SK-MEL-5 (cell line): ENCODE measurements at regions not wholly inside any gene's neighbourhood (a gene's known extent, or its start where the extent isn't known, plus 50 kb on each side); places are given as distances from the start of the nearest gene placed in this dataset.

Experiments used
- DNase-seq: peaks from one replicate; pipeline ENCODE4 v3.0.0-alpha.2; 2016; ENCODE audit warnings: low read depth, low spot score
- in situ Hi-C: cut with HindIII; loops from 2 replicates; pipeline ENCODE4 v1.10.0; 2016; ENCODE audit warnings: low sequenced_read_pairs, high pct_unique_total_duplicates, low pct_unique_long_range_greater_than_20kb

DNA sequence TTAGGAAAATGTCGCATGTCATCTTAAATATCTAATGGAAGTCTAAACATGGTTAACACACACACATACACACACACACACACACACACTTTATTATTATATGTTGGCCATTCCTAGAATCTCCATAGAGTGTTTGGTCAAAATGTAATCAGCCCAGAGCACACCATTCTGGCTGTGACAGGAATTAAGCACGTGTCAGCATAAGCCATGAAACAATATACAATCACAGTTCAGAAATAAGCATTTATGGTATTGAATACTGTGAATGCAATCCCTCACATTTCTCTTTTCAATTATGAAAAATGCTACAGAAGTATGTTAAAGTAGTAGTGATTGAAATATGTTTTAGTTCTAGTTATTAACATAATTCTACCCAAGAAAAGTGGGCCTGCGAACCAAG lies 611.6 kb downstream of the PRELID2 start:
- DNase-seq, result no peak
- in situ Hi-C loops, result no loop called here

- DNase-seq, result no peak
- in situ Hi-C loops, result no loop called here
These were observed 612.5 kb downstream of the PRELID2 start for GRCh38 chr5:145222622-145223021.

- in situ Hi-C loops, result no loop called here
- no peak for DNase-seq
These were observed 613.7 kb downstream of the PRELID2 start for GRCh38 chr5:145221416-145221815.

GRCh38 chr5:145220481-145220880 lies 614.7 kb downstream of the PRELID2 start:
- in situ Hi-C loops, result no loop called here
- DNase-seq, result no peak

- in situ Hi-C loops, result no loop called here
- DNase-seq, result no peak
These were observed 616.2 kb downstream of the PRELID2 start for GRCh38 chr5:145218982-145219381.

DNA sequence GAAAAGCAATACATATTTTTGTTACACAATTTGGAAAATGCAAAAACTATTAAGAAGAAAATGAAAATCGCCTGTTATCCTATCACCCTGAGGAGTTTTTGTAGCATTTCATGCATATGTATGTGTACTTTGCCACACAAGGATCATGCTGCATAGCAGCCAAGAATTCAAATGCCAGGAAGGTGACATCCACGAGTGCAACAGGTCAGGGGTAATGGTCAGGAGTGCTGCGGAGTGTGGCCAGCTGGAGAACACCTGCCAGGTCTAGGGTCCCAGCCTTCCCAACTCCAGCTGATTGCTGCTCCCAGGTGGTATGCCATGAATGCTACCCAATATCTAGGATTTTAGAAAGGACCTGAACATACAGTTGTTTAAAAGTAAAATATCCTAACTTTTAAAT lies 617.1 kb downstream of the PRELID2 start:
- DNase-seq, result no peak
- in situ Hi-C loops, result no loop called here

DNA sequence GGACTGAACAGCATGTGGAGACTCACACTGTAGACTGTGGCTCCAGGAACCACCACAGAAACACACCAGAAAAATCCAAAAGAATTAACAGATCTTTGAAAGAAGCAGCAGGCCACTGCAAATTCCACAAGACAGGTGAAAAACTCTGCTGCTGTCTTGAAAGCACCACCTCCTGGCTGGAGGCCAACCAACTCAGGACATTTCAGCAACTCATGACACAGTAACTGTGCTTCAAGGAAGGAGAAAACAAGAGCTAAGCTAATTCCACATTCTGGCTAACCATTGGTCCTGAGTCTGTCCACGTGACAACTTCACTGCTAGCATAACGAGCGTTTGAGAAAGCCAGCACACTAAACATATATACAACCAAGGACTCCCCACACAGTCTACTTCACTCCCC lies 625.1 kb downstream of the PRELID2 start:
- no peak for DNase-seq
- in situ Hi-C loops, result no loop called here

DNA sequence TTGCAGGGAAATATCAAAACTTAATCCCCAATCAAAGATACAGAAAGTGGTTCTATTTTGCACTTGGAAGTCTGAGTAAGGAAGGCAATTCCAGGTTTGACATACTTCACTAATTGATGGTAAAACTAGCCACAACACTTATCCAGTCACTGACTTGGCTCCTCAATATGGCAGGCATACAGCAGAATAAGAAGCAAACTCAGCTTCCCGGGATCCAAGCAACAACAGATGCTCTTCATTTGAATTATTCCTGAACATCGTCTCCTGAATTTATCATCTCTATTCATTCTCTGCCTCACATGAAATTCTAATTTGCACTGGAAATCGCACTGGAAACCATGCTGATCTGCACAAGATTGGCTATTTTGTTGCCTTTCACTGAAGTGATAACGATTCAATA lies 629.6 kb downstream of the PRELID2 start:
- in situ Hi-C loops, result no loop called here
- no peak for DNase-seq

GRCh38 chr5:145204743-145205142 lies 630.4 kb downstream of the PRELID2 start:
- in situ Hi-C loops, result no loop called here
- DNase-seq, result no peak

DNA sequence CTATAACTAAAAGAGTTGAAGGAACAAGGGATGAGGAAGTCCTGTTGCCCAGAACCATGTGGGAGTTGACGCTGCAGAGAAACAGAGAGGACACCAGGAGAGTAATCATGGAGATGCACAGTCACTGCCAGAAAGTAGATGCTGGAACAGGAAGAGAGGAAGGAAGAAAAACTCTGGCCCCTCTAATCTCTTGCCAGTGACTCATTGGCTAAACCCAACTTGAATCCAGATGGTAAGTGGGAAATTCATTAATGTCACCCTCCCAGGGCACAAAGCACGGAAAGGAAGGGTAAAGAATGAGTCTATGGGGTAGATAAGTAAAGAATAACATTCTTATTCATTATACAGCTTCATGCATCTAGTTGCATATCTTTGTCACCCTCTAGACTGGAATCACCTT lies 631.9 kb downstream of the PRELID2 start:
- no peak for DNase-seq
- in situ Hi-C loops, result no loop called here

DNA sequence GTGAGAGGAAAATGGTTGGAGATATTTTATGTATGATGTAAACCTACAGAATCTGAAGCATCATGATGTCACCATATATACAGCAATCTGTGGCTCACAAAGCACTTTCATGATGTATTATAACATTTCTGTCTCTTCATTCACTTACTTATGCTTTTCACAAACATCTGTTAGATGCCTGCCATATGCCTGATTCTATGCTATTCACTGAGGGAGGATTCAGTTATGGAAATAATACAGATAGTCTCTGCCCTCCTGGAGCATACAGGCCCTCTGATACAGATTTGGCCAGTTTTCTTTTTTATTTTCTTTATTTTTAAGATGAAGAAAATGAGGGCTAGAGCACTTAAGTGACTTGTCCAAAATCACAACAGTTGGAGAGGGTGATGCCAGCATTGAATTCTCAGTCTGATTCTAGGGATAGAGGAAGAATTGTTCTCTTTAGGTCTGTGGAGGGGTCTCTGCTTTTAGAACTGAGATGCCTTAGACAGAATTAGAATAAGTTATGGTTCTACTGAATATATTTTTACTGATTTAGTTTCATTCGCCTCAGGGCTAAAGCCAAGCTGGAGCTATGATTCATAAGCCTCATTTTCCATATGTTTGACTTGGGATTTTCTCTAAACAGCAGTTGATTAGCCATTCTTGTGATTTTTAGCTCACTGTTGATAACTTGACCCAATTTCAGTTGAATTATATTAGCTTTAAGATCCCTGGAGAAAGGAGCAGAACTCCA lies 636.4 kb downstream of the PRELID2 start:
- no peak for DNase-seq
- in situ Hi-C loops, result no loop called here

- in situ Hi-C loops, result no loop called here
These were observed 645.4 kb downstream of the PRELID2 start for GRCh38 chr5:145189746-145190145.

DNA sequence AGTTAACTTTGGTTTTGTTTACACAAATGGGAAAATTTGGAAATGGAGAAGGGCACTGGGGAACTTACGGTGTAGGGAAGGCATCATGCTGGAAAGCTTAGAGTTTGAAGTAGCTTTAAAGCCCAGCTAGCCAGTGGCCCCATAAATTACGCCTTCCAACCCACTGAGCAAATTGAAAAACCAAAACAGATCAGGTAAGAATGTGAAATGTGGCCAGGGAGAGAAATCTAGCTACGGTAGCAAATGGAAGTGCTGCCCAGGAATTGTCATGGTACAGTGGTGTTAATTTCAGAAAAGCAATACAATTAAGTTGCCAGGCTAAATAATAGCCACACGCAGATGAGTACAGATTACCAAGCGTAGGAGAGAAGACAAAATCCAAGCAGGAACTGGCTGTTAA lies 654.8 kb downstream of the PRELID2 start:
- in situ Hi-C loops, result no loop called here
- DNase-seq, result no peak

More at GRCh38 chr5:145189746-145190145, 645.4 kb downstream of the PRELID2 start:
- no peak for DNase-seq

- DNase-seq, result no peak
- in situ Hi-C loops, result no loop called here
These were observed 656.3 kb downstream of the PRELID2 start for GRCh38 chr5:145178641-145179523.

DNA sequence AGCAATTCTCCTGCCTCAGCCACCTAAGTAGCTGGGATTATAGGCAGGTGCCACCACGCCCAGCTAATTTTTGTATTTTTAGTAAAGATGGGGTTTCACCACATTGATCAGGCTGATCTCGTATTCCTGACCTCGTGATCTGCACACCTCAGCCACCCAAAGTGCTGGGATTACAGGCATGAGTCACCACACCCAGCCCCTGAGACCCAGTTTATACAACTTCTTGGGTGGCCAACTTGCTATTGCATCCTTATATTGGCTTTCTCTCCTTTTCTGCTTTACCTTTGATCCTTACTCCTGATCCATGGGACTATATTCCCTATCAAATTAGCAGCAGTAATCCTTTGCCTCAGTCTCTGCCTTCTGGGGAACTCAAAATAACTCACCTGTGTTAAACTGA lies 659.1 kb downstream of the PRELID2 start:
- in situ Hi-C loops, result no loop called here

GRCh38 chr5:145166110-145166509 lies 669.0 kb downstream of the PRELID2 start:
- in situ Hi-C loops, result no loop called here
- no peak for DNase-seq

More for the DNA sequence above, 659.1 kb downstream of the PRELID2 start:
- no peak for DNase-seq

DNA sequence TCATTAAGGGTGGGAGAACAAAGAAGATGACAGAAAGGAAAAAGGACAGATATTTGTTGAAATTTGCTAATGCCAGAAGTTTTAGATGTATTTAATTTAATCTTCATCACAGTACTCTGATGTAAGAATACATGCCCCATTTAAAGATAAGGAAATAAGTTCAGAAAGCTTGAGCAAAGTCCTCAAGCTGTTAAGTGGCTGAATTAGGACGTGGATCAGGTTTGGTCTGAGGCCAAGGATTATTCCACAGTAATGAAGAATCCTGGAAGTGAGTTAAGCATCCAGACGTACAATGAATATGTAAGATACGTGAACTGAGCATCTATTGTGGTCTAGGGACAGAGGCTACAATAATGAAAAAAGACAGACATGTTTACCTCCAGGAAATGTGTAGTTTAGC lies 671.3 kb downstream of the PRELID2 start:
- in situ Hi-C loops, result no loop called here
- DNase-seq, result no peak

DNA sequence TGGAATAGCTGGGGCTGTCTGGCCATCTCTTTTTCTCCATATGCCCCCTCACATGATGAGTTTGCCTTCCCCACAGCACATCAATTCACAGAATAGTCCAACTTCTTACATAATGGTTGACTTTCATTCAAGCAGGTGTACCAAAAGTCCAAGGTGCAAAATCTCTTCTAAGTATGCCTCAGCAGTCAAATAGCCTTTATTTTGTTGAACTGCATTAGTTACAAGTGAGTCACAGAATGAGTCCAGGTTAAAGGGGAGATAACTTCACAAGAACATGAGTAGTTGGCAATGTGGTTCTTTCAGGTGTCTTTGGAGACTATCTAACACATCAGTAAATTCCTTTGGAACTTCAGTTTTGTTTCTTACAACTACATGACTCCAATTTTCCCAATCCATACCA lies 672.5 kb downstream of the PRELID2 start:
- DNase-seq, result no peak
- in situ Hi-C loops, result no loop called here

- in situ Hi-C loops, result no loop called here
- DNase-seq, result no peak
These were observed 673.8 kb downstream of the PRELID2 start for GRCh38 chr5:145161391-145161790.
